SJCRH30 (cell line): ENCODE measurements at regions not wholly inside any gene's neighbourhood (a gene's known extent, or its start where the extent isn't known, plus 50 kb on each side); places are given as distances from the start of the nearest gene placed in this dataset.

ENCODE experiments used
- DNase-seq, 2 experiments: peaks; one replicate each; pipeline ENCODE4 v3.0.0-alpha.2; 2015 to 2020
- H3K27ac ChIP-seq: fragments of 250-450 bp; sonication (Bioruptor Pico); 2 replicates; pipeline ENCODE4 v1.5.1; 2020; ENCODE audit warnings: mild to moderate bottlenecking, moderate library complexity
- H3K27me3 ChIP-seq: fragments of 250-450 bp; sonication (Bioruptor Pico); 2 replicates; pipeline ENCODE4 v1.5.1; 2020; ENCODE audit warnings: mild to moderate bottlenecking, moderate library complexity
- H3K36me3 ChIP-seq: fragments of 250-450 bp; sonication (Bioruptor Pico); 2 replicates; pipeline ENCODE4 v1.5.1; 2020; ENCODE audit warnings: mild to moderate bottlenecking, moderate library complexity
- H3K4me1 ChIP-seq: fragments of 250-450 bp; sonication (Bioruptor Pico); 2 replicates; pipeline ENCODE4 v1.5.1; 2020; ENCODE audit warnings: mild to moderate bottlenecking, moderate library complexity
- H3K4me3 ChIP-seq: fragments of 250-450 bp; sonication (Bioruptor Pico); 2 replicates; pipeline ENCODE4 v1.5.1; 2020; ENCODE audit warnings: mild to moderate bottlenecking, moderate library complexity
- H3K9me3 ChIP-seq: fragments of 250-450 bp; sonication (Bioruptor Pico); replicated peaks from 2 replicates; pipeline ENCODE4 v1.5.1; 2020; ENCODE audit warnings: mild to moderate bottlenecking, moderate library complexity

DNA sequence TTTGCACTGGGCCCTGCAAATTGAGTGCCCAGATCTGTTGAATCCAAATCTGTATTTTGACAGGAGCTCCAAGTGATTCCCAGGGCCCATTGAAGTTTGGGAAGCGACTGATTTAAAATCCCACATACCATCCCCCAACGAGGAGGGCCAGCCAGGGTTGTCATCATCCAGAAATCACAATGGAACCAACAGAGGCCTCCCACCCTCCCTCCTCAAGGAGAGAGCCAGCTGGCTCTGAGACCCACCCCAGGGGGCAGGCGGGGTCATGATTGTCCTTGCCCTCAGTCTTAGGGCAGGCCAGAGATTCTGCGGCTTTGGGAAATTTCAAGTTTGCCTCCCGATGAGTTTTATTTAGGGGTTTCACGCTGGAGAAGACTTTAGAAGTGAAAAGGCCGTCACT is 358.2 kb downstream of the MN1 start:
- no peaks in the 10 kb centered on the region for H3K36me3 ChIP-seq
- DNase-seq: no peak
- H3K4me1 ChIP-seq: peaks cover 58% of the 10 kb centered on the region
- H3K27ac ChIP-seq: peak overlapping the region; percentile 61; the same call in 1 of the 2 replicates
- no peak overlapping the region for H3K4me3 ChIP-seq
- H3K9me3 ChIP-seq: no peaks in the 10 kb centered on the region
- H3K27me3 ChIP-seq: no peaks in the 10 kb centered on the region

- Histone ChIP-seq H3K4me1 (peaks cover 52% of the 10 kb centered on the region), H3K9me3 (no peaks in the 10 kb centered on the region), H3K4me3 (no peak overlapping the region), H3K36me3 (no peaks in the 10 kb centered on the region), H3K27ac (peak overlapping the region; percentile 94), H3K27me3 (no peaks in the 10 kb centered on the region)
- DNase-seq: peak in 1 of 2 experiments; percentile 55
These were observed 355.7 kb downstream of the MN1 start for GRCh38 chr22:27445881-27446280.

DNA sequence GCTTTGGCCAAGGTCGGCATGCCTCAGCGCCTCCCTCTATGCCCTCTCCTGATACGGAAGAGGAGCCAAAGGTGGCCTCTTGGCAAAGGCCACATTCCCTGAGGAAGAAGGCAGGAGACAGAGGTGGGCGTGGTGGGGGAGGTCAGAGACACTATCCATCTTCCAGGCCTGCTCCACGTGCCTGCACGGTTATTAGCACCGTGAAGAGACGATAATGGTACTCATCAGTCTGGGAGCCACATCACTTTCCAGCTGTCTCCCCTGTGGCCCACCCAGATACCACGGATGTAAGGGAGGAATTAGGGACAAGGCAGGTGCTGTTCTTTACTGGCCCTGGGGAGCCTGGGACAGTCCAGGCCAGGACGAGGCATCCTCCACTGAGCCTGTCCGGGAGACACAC is 354.3 kb downstream of the MN1 start:
- DNase-seq: peak; percentile 99
- H3K27me3 ChIP-seq: no peaks in the 10 kb centered on the region

DNA sequence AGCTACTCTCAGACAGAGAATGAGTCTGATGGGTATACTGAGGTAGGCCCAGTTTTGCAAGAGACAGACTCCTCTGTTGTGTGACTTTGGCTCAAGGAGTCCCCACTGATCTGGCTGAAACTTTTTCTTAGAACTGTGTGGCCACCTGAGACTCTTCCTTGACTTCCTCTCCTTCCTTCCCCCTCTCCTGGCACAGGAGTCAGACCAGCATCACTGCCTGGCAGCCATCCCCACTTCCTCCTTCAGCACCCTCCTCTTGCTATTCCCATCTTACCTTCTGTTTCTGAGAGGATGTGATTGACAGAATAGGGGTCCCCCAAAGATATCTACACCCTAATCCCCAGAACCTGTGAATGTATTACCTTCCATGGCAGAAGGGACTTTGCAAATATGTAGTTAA is 351.1 kb downstream of the MN1 start:
- no peak overlapping the region for H3K4me3 ChIP-seq
- no peaks in the 10 kb centered on the region for H3K36me3 ChIP-seq
- peaks cover 31% of the 10 kb centered on the region for H3K4me1 ChIP-seq
- no peak overlapping the region for H3K27ac ChIP-seq
- H3K9me3 ChIP-seq: no peaks in the 10 kb centered on the region
- no peaks in the 10 kb centered on the region for H3K27me3 ChIP-seq
- no peak for DNase-seq

More for the DNA sequence above, 354.3 kb downstream of the MN1 start:
- Histone ChIP-seq H3K4me3 (peak overlapping the region; percentile 29), H3K4me1 (peaks cover 40% of the 10 kb centered on the region), H3K9me3 (no peaks in the 10 kb centered on the region), H3K27ac (peak overlapping the region; percentile 94), H3K36me3 (no peaks in the 10 kb centered on the region)

DNA sequence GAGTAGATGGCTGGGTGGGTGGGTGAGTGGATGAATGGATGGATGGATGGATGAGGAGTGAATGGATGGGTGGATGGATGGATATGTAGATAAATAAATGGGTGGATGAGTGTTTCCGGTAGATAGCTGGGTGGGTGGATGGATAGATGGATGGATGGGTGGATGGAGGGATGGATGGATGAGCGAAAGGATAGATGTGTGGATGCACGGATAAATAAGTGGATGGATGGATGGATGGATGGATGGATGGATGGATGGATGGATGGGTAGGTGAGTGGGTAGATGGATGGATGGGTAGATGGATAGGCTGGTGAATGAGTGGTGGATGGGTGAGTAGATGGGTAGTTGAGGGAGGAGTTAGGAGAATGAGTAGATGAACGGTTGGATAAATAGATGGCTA is 349.3 kb downstream of the MN1 start:
- DNase-seq: no peak
- H3K4me3 ChIP-seq: no peak overlapping the region
- H3K27ac ChIP-seq: no peak overlapping the region
- H3K9me3 ChIP-seq: no peaks in the 10 kb centered on the region
- H3K27me3 ChIP-seq: no peaks in the 10 kb centered on the region
- H3K4me1 ChIP-seq: peaks cover 19% of the 10 kb centered on the region
- H3K36me3 ChIP-seq: no peaks in the 10 kb centered on the region

DNA sequence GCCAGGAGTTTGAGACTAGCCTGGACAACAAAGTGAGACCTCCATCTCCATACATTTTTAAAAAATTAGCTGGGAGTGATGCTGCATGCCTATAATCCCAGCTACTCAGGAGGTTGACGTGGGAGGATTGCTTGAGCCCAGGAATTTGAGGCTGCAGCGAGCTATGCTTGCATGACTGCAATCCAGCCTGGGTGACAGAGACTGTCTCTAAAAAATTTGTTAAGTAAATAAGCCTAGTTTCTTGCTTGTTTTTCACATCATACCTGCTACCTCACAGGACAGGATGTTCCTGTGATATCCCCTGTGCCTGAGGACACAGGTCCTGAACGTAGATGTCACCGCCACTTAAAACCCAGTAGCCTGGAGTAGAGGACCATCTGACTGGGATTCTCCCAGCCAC is 348.6 kb downstream of the MN1 start:
- Histone ChIP-seq H3K27me3 (no peaks in the 10 kb centered on the region), H3K27ac (no peak overlapping the region), H3K36me3 (no peaks in the 10 kb centered on the region), H3K4me1 (peaks cover 19% of the 10 kb centered on the region), H3K9me3 (no peaks in the 10 kb centered on the region), H3K4me3 (no peak overlapping the region)
- DNase-seq: no peak

- no peaks in the 10 kb centered on the region for H3K27me3 ChIP-seq
- H3K4me3 ChIP-seq: no peak overlapping the region
- no peaks in the 10 kb centered on the region for H3K36me3 ChIP-seq
- H3K27ac ChIP-seq: no peak overlapping the region
- no peaks in the 10 kb centered on the region for H3K9me3 ChIP-seq
- no peak for DNase-seq
- peaks cover 11% of the 10 kb centered on the region for H3K4me1 ChIP-seq
These were observed 347.8 kb downstream of the MN1 start for GRCh38 chr22:27453725-27454124.

DNA sequence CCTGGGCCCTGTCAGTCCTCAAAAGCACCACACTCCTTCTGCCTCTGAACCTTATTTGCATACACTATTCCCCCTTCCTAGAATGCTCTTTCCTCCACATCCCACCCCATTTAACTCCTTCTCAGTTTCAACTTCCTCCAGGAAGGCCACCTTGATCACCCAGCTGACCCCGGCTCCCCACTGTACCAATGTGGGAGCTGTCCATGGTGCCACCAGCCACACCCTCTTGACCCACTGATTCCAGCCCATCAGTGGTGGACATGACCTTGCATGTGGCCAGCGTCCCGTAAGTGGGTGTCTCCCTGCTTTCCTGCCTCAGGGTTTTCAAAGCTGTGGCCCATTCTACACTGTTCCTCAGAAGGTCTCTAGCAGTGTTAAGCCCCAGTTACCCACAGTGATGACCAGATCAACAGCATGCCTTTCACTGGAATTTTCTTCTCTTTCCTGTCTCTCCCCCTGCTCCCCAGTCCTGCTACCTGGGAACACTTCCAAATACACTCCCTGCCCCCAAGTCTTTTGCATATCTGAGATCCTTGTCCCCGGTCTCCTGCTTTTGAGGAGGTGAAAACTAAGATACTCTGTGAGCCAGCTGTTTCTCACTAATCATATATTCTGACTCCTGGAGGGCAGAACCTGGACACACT is 346.6 kb downstream of the MN1 start:
- H3K9me3 ChIP-seq: no peaks in the 10 kb centered on the region
- peaks cover 9% of the 10 kb centered on the region for H3K4me1 ChIP-seq
- DNase-seq: no peak
- H3K36me3 ChIP-seq: no peaks in the 10 kb centered on the region
- no peaks in the 10 kb centered on the region for H3K27me3 ChIP-seq
- H3K4me3 ChIP-seq: no peak overlapping the region
- H3K27ac ChIP-seq: no peak overlapping the region

DNA sequence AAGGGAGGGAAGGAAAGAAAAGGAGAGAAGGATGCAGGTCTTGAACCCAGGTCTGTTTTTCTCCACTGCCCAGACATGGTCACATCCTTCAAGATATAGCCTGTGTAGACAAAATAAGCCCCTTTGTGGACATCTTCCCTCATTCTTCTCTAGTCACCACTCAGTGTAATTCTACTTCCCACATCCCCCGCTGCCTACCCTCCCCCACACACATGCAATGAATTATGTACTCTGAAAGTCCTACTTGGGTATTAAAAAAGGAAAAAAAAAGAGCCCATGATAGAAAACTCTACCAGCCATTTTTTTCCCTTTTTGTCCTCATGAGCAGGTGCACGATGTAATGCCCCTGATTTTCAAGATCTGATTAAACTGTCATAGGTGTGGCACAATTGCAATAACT is 346.0 kb downstream of the MN1 start:
- H3K9me3 ChIP-seq: no peaks in the 10 kb centered on the region
- no peaks in the 10 kb centered on the region for H3K36me3 ChIP-seq
- no peaks in the 10 kb centered on the region for H3K27me3 ChIP-seq
- DNase-seq: no peak
- no peak overlapping the region for H3K4me3 ChIP-seq
- H3K4me1 ChIP-seq: peaks cover 9% of the 10 kb centered on the region
- no peak overlapping the region for H3K27ac ChIP-seq

DNA sequence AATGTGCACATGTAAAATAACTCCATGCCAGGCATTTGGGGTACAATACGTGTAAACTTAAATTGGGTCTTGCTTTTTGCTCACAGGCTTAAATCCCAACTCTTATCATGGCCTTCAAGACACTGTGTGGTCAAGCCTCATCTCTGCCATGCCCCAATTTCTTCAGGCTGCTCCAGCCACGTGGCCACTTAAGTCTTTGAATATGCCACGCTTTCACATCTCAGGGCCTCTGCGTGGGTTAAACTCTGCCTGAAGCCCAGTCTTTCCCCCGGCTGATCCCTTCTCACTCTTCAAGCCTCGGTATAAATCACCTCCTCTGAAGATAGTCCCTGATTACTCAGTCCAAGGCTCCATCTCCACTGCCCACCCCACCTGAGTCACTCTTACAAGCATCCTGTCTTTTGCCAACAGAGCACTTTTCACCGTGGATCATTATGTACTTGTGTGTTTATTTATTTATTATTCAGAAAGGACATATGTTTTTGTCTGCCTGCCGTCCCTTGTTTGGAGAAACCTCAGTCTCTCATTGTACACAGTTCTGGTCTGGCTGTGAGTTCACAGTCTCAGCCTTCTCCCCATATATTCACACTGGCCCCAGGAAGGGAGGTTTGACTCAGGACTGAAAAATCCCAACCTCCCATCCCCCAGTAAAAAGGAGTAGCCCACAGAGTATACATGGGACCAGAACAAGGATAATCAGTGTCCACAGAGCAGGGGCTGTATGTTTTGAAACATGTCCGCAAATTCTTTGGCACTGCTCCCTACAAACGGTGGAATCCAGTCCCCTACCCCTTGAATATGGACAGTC is 344.7 kb downstream of the MN1 start:
- H3K4me1 ChIP-seq: peaks cover 16% of the 10 kb centered on the region
- no peaks in the 10 kb centered on the region for H3K36me3 ChIP-seq
- DNase-seq: no peak
- no peaks in the 10 kb centered on the region for H3K27me3 ChIP-seq
- no peaks in the 10 kb centered on the region for H3K9me3 ChIP-seq
- H3K27ac ChIP-seq: peak overlapping the region; percentile 12; the same call in 1 of the 2 replicates
- H3K4me3 ChIP-seq: no peak overlapping the region

GRCh38 chr22:27459999-27460398 is 341.6 kb downstream of the MN1 start:
- no peaks in the 10 kb centered on the region for H3K36me3 ChIP-seq
- DNase-seq: no peak
- no peak overlapping the region for H3K27ac ChIP-seq
- H3K4me3 ChIP-seq: no peak overlapping the region
- H3K27me3 ChIP-seq: no peaks in the 10 kb centered on the region
- H3K4me1 ChIP-seq: peaks cover 22% of the 10 kb centered on the region
- H3K9me3 ChIP-seq: no peaks in the 10 kb centered on the region

- DNase-seq: no peak
- peaks cover 22% of the 10 kb centered on the region for H3K4me1 ChIP-seq
These were observed 340.8 kb downstream of the MN1 start for GRCh38 chr22:27460591-27461347.

DNA sequence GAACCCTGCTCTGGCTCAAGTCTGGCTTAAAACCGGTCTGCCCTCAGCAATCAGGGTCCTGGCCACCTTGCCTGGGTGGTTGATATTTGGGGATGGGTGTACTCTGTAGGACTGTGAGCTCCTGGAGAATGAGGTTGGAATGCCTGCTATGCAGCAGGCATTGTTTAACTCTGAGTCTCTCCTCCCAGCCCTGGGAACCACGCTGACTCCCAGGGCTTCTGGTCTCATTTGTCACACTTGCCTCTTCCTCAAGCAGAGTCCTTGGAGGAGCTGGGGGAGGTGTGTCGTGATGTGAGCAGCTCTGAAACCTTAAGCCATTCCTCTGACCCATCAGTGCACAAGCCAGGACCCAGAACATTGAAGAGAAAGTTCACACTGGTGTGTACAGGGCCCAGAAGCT is 340.1 kb downstream of the MN1 start:
- Histone ChIP-seq H3K4me3 (no peak overlapping the region), H3K27ac (peak overlapping the region; percentile 63), H3K4me1 (peaks cover 22% of the 10 kb centered on the region), H3K9me3 (no peaks in the 10 kb centered on the region), H3K27me3 (no peaks in the 10 kb centered on the region), H3K36me3 (no peaks in the 10 kb centered on the region)
- peak; percentile 52 to 59 for DNase-seq

More at GRCh38 chr22:27460591-27461347, 340.8 kb downstream of the MN1 start:
- Histone ChIP-seq H3K4me3 (no peak overlapping the region), H3K27me3 (no peaks in the 10 kb centered on the region), H3K9me3 (no peaks in the 10 kb centered on the region), H3K27ac (peak overlapping the region; percentile 63), H3K36me3 (no peaks in the 10 kb centered on the region)

- Histone ChIP-seq H3K4me3 (no peak overlapping the region), H3K9me3 (no peaks in the 10 kb centered on the region), H3K27ac (peak overlapping the region; percentile 63), H3K27me3 (no peaks in the 10 kb centered on the region), H3K36me3 (no peaks in the 10 kb centered on the region), H3K4me1 (peaks cover 22% of the 10 kb centered on the region)
- DNase-seq: no peak
These were observed 339.4 kb downstream of the MN1 start for GRCh38 chr22:27462190-27462589.

GRCh38 chr22:27463121-27463660 is 338.4 kb downstream of the MN1 start:
- Histone ChIP-seq H3K27ac (no peak overlapping the region), H3K4me1 (peaks cover 19% of the 10 kb centered on the region), H3K27me3 (no peaks in the 10 kb centered on the region), H3K4me3 (no peak overlapping the region), H3K9me3 (no peaks in the 10 kb centered on the region), H3K36me3 (no peaks in the 10 kb centered on the region)
- DNase-seq: no peak
